Prostate gland (tissue), 2 donors: ENCODE measurements at regions not wholly inside any gene's neighbourhood (a gene's known extent, or its start where the extent isn't known, plus 50 kb on each side); places are given as distances from the start of the nearest gene placed in this dataset.

Experiments used
- POLR2A ChIP-seq: fragments of 450-650 bp; IDR thresholded peaks from one replicate; pipeline ENCODE4 v1.6.1; 2016; ENCODE audit warnings: antibody characterized with exemption, mild to moderate bottlenecking
- TF ChIP-seq, protein P1 (sequence below), 4 experiments: fragments of 200-600 bp in 2 of 4; fragments of 450-650 bp in 2 of 4; sonication (generic) in 2 of 4; IDR thresholded peaks; 1 replicate in 3 of 4; 2 replicates in 1 of 4; pipeline ENCODE4 v1.5.1; 2016 to 2019; ENCODE audit warnings: antibody characterized with exemption in 4 of 4, mild to moderate bottlenecking in 2 of 4, moderate library complexity in 2 of 4

DNA sequence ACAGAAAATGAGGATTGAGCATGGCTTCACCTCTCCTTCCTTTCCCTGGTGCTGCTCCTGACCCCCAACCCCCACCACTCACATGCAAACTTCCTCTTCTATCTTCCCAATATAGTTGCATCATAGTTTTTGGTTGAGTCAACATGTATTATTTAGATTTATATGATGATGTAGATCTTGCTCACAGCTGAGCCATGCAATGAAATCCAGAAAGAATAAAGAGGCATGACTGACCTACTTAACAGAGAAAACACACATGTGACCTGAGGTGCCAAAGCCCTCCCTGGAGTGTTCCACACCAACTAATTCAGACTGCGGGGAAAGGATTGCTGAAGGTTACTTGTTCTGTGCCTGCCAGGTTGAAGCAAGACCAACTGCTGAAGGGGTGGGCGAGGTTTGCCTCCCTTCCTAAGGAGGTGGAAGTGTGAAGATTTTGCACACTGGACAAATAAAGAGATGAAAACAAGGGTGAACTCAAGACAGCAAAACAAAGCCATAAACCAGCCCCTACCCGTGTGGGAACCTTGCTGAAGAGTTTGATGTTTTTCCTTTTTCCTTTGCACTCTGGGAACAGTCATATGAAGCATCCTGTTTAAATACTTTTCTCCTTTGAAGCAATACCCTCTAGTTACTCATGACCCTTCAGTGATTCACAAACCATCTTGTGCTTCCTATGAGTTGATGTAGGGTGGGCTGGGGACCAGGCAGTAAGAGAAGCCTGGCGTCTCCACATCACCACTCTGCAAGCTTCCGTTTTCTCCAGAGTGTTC is 155.2 kb upstream of the UBE2E1 start:
- TF ChIP-seq, protein P1, sequence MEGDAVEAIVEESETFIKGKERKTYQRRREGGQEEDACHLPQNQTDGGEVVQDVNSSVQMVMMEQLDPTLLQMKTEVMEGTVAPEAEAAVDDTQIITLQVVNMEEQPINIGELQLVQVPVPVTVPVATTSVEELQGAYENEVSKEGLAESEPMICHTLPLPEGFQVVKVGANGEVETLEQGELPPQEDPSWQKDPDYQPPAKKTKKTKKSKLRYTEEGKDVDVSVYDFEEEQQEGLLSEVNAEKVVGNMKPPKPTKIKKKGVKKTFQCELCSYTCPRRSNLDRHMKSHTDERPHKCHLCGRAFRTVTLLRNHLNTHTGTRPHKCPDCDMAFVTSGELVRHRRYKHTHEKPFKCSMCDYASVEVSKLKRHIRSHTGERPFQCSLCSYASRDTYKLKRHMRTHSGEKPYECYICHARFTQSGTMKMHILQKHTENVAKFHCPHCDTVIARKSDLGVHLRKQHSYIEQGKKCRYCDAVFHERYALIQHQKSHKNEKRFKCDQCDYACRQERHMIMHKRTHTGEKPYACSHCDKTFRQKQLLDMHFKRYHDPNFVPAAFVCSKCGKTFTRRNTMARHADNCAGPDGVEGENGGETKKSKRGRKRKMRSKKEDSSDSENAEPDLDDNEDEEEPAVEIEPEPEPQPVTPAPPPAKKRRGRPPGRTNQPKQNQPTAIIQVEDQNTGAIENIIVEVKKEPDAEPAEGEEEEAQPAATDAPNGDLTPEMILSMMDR (IDR thresholded peaks at IDR 0.05) = no peak
- TF ChIP-seq POLR2A = no peak
